H1 (cell line): ENCODE measurements at regions not wholly inside any gene's neighbourhood (a gene's known extent, or its start where the extent isn't known, plus 50 kb on each side); places are given as distances from the start of the nearest gene placed in this dataset.

ENCODE experiments used
- CTCF ChIA-PET: fragments of 300-600 bp; sonication (Branson Sonifier 250); formaldehyde crosslinking; loops from one replicate; lab custom pipeline; 2021; ENCODE audit not compliant: partially characterized antibody; lab: Charles Lee
- POLR2A ChIA-PET: fragments of 300-600 bp; sonication (Branson Sonifier 250); formaldehyde crosslinking; loops from one replicate; lab custom pipeline; 2021; ENCODE audit warnings: inconsistent platforms; ENCODE audit not compliant: partially characterized antibody; lab: Charles Lee
- DNase-seq, 2 experiments: peaks; one replicate each; pipeline versions ENCODE4 v3.0.0 to v3.0.0-alpha.2; 2010 to 2022; ENCODE audit warnings: low spot score in 2 of 2, low read depth in 1 of 2, mixed read lengths in 1 of 2
- FAIRE-seq: peaks from 2 replicates; lab custom pipeline; 2011; peaks lifted over from hg19 to GRCh38; lab: Jason Lieb, UNC
- H2AFZ ChIP-seq: 2 replicates; pipeline ENCODE4 v1.8.1; 2012; ENCODE audit warnings: low read length, inconsistent platforms
- H2AK5ac ChIP-seq: 2 replicates; pipeline ENCODE4 v1.6.1; 2013; ENCODE audit warnings: low read depth, low read length
- H2BK120ac ChIP-seq: replicated peaks from 2 replicates; pipeline ENCODE3; 2013; ENCODE audit warnings: low read depth, low read length, inconsistent platforms
- H2BK12ac ChIP-seq: 2 replicates; pipeline ENCODE4 v1.6.1; 2013; ENCODE audit warnings: low read depth, low read length
- H2BK15ac ChIP-seq: 2 replicates; pipeline ENCODE4 v1.6.1; 2013; ENCODE audit warnings: low read length
- H2BK20ac ChIP-seq: 2 replicates; pipeline ENCODE4 v1.6.1; 2013; ENCODE audit warnings: low read length
- H2BK5ac ChIP-seq: 2 replicates; pipeline ENCODE4 v1.6.1; 2013; ENCODE audit warnings: low read depth, low read length
- H3K14ac ChIP-seq: 2 replicates; pipeline ENCODE4 v1.6.1; 2013; ENCODE audit warnings: inconsistent platforms; ENCODE audit not compliant: insufficient read length
- H3K18ac ChIP-seq: 2 replicates; pipeline ENCODE4 v1.6.1; 2013; ENCODE audit warnings: low read length; ENCODE audit errors: extremely low read depth
- H3K23ac ChIP-seq: 2 replicates; pipeline ENCODE4 v1.6.1; 2013; ENCODE audit warnings: inconsistent platforms; ENCODE audit not compliant: insufficient read length
- H3K23me2 ChIP-seq: 2 replicates; pipeline ENCODE4 v1.6.1; 2013; ENCODE audit warnings: low read depth, low read length
- H3K27ac ChIP-seq: 2 replicates; pipeline ENCODE4 v1.6.1; 2011; ENCODE audit warnings: low read depth, low read length, inconsistent platforms
- H3K27me3 ChIP-seq, 4 experiments: replicated peaks in 1 of 4; 1 replicate in 1 of 4; 2 replicates in 3 of 4; pipeline versions ENCODE4 v1.6.1 to v1.8.1; 2011 to 2013; ENCODE audit warnings: low read length in 3 of 4, mild to moderate bottlenecking in 3 of 4, inconsistent platforms in 2 of 4, mixed read lengths in 2 of 4, moderate library complexity in 1 of 4; ENCODE audit not compliant: control insufficient read depth in 3 of 4, insufficient read depth in 3 of 4; ENCODE audit errors: extremely low read depth in 1 of 4
- H3K36me3 ChIP-seq, 4 experiments: 2 replicates each; pipeline versions ENCODE4 v1.6.1 to v1.8.1; 2011 to 2013; ENCODE audit warnings: mild to moderate bottlenecking in 4 of 4, low read length in 3 of 4, moderate library complexity in 2 of 4, control low read depth in 1 of 4, inconsistent platforms in 1 of 4; ENCODE audit not compliant: insufficient read depth in 4 of 4, control insufficient read depth in 2 of 4
- H3K4ac ChIP-seq: replicated peaks from 2 replicates; pipeline ENCODE3; 2013; ENCODE audit warnings: low read length, low read depth, mixed read lengths, inconsistent platforms; ENCODE audit not compliant: insufficient read length
- H3K4me1 ChIP-seq, 4 experiments: replicated peaks in 1 of 4; 1 replicate in 1 of 4; 2 replicates in 3 of 4; pipeline versions ENCODE4 v1.6.1 to v1.8.1; 2011 to 2013; ENCODE audit warnings: low read length in 3 of 4, inconsistent platforms in 2 of 4, mixed read lengths in 1 of 4; ENCODE audit not compliant: insufficient read depth in 4 of 4, control insufficient read depth in 3 of 4
- H3K4me2 ChIP-seq, 2 experiments: 2 replicates each; pipeline versions ENCODE4 v1.6.1 to v1.8.1; 2011 to 2013; ENCODE audit warnings: low read depth in 2 of 2, low read length in 2 of 2, control low read depth in 1 of 2, inconsistent platforms in 1 of 2, mild to moderate bottlenecking in 1 of 2; ENCODE audit not compliant: insufficient read depth in 1 of 2
- H3K4me3 ChIP-seq, 4 experiments: fragments of 200-600, 300-600 bp in 1 of 4; sonication (generic), shearing (Covaris generic), sonication (Bioruptor Twin) in 1 of 4; 2 replicates each; pipeline versions ENCODE4 v1.5.1 to v1.8.1; 2011 to 2016; ENCODE audit warnings: low read length in 4 of 4, low read depth in 3 of 4, control low read depth in 2 of 4, inconsistent platforms in 2 of 4, mild to moderate bottlenecking in 2 of 4, mixed read lengths in 1 of 4, moderate library complexity in 1 of 4; ENCODE audit not compliant: insufficient read depth in 2 of 4; ENCODE audit errors: extremely low read depth in 1 of 4
- H3K56ac ChIP-seq: replicated peaks from 2 replicates; pipeline ENCODE3; 2013; ENCODE audit warnings: low read depth, mild to moderate bottlenecking, mixed read lengths, low read length, inconsistent platforms; ENCODE audit not compliant: insufficient read length
- H3K79me1 ChIP-seq: 2 replicates; pipeline ENCODE4 v1.6.1; 2013; ENCODE audit warnings: low read depth, low read length, control low read depth
- H3K79me2 ChIP-seq, 2 experiments: 2 replicates each; pipeline versions ENCODE4 v1.6.1 to v1.8.1; 2012 to 2013; ENCODE audit warnings: low read length in 2 of 2, mild to moderate bottlenecking in 2 of 2, inconsistent platforms in 1 of 2; ENCODE audit not compliant: insufficient read depth in 2 of 2, control insufficient read depth in 1 of 2
- H3K9ac ChIP-seq, 4 experiments: replicated peaks in 1 of 4; 1 replicate in 1 of 4; 2 replicates in 3 of 4; pipeline versions ENCODE4 v1.6.1 to v1.8.1; 2011 to 2013; ENCODE audit warnings: low read depth in 3 of 4, low read length in 3 of 4, control low read depth in 2 of 4, mild to moderate bottlenecking in 2 of 4, moderate library complexity in 2 of 4, inconsistent platforms in 1 of 4; ENCODE audit errors: extremely low read depth in 1 of 4
- H3K9me3 ChIP-seq, 2 experiments: 2 replicates each; pipeline versions ENCODE4 v1.6.1 to v1.8.1; 2012 to 2013; ENCODE audit warnings: mild to moderate bottlenecking in 2 of 2, moderate library complexity in 2 of 2, control low read depth in 1 of 2, inconsistent platforms in 1 of 2, low read depth in 1 of 2, low read length in 1 of 2, mixed read lengths in 1 of 2; ENCODE audit not compliant: insufficient read depth in 2 of 2
- H4K20me1 ChIP-seq, 2 experiments: replicated peaks in 1 of 2; 2 replicates each; pipeline versions ENCODE3 to v1.8.1; 2011 to 2013; ENCODE audit warnings: inconsistent platforms in 2 of 2, low read length in 2 of 2, mild to moderate bottlenecking in 1 of 2; ENCODE audit not compliant: insufficient read depth in 2 of 2, control insufficient read depth in 1 of 2
- H4K5ac ChIP-seq: 2 replicates; pipeline ENCODE4 v1.6.1; 2013; ENCODE audit warnings: low read length, low read depth, mixed read lengths, inconsistent platforms; ENCODE audit not compliant: insufficient read length
- H4K8ac ChIP-seq: 2 replicates; pipeline ENCODE4 v1.8.0; 2013; ENCODE audit warnings: mild to moderate bottlenecking, moderate library complexity, low read length, inconsistent platforms; ENCODE audit not compliant: insufficient read depth; ENCODE audit errors: extremely low read depth
- H4K91ac ChIP-seq: replicated peaks from 2 replicates; pipeline ENCODE3; 2013; ENCODE audit warnings: low read length, mixed read lengths, inconsistent platforms; ENCODE audit not compliant: insufficient read length
- JUND ChIP-seq: IDR thresholded peaks from 2 replicates; pipeline ENCODE4 v1.6.1; 2011; ENCODE audit warnings: mild to moderate bottlenecking, improper control_type of control experiment, low read length
- KDM4A ChIP-seq: IDR thresholded peaks from one replicate; pipeline ENCODE4 v1.7.1; 2012; ENCODE audit warnings: low read depth, mild to moderate bottlenecking, moderate library complexity, low read length, inconsistent platforms; ENCODE audit not compliant: severe bottlenecking
- SIN3A ChIP-seq, 2 experiments: IDR thresholded peaks in 1 of 2; conservative IDR thresholded peaks in 1 of 2; 2 replicates each; pipeline ENCODE4 v1.6.1; 2011 to 2012; ENCODE audit warnings: low read length in 2 of 2, improper control_type of control experiment in 1 of 2, low read depth in 1 of 2, mild to moderate bottlenecking in 1 of 2
- TBP ChIP-seq: IDR thresholded peaks from 2 replicates; pipeline ENCODE4 v1.6.1; 2011; ENCODE audit warnings: low read depth, low read length, improper control_type of control experiment
- WGBS, 2 experiments: shearing (Covaris generic) in 1 of 2; methylation state at CpG; one replicate each; pipeline versions ENCODE4 v1.1.6 to v1.1.7; 2013 to 2015; ENCODE audit warnings: low lambda C conversion rate in 2 of 2, mixed read lengths in 2 of 2, inconsistent platforms in 1 of 2, low coverage in 1 of 2, missing lambda C conversion rate in 1 of 2; ENCODE audit not compliant: insufficient replicate concordance in 2 of 2, insufficient coverage in 1 of 2, insufficient read length in 1 of 2; ENCODE audit errors: extremely low coverage in 1 of 2, missing lambda C conversion rate in 1 of 2; 5-methylcytosine and 5-hydroxymethylcytosine counted together
- TF ChIP-seq, protein P1 (sequence below): IDR thresholded peaks from 2 replicates; pipeline ENCODE4 v1.6.1; 2011; ENCODE audit warnings: low read length, improper control_type of control experiment

DNA sequence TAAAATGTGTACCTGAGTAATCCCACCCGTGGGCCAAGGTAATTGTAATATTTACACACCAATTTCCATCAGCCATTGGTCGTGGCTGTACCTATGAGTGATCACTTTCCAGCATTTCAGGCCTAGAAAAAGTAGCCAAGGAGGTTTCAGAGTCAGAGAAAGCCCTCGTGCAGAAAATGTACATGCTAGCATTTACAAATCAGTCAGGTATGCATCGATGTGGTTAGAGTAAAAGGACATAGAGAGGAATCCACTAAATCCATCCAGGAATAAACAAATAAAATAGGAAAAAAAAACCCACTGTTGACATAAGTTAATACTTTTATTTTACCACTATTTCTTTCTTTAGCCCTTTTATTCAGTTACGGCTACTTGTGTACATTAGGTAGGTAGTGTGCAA lies 256.8 kb downstream of the TRIML1 start:
- TF ChIP-seq, protein P1, sequence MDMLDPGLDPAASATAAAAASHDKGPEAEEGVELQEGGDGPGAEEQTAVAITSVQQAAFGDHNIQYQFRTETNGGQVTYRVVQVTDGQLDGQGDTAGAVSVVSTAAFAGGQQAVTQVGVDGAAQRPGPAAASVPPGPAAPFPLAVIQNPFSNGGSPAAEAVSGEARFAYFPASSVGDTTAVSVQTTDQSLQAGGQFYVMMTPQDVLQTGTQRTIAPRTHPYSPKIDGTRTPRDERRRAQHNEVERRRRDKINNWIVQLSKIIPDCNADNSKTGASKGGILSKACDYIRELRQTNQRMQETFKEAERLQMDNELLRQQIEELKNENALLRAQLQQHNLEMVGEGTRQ = no peak
- TF ChIP-seq TBP (no peak), KDM4A (no peak), JUND (no peak), SIN3A (conservative IDR thresholded peaks at IDR 0.05 in 1 of 2, IDR thresholded peaks at IDR 0.05 in 1 of 2; ENCODE audit: low read depth in 1 of 2, low read length in 2 of 2) (no peak)
- no peaks in the 10 kb centered on the region for H3K36me3 ChIP-seq
- no peak overlapping the region for H2AK5ac ChIP-seq
- H3K14ac ChIP-seq = no peak overlapping the region
- H2BK5ac ChIP-seq = no peak overlapping the region
- H2BK15ac ChIP-seq = no peak overlapping the region
- H4K20me1 ChIP-seq = no peaks in the 10 kb centered on the region
- H3K4ac ChIP-seq = no peak overlapping the region
- H2BK20ac ChIP-seq = no peak overlapping the region
- H2AFZ ChIP-seq = no peak overlapping the region
- H3K79me2 ChIP-seq = no peaks in the 10 kb centered on the region
- 86% methylated on average over 5 of the region's 5 CpGs; no CpG with 5 or more reads in 1 of the 2 experiments for WGBS, 2 experiments
- ChIA-PET POLR2A (no interaction called here), CTCF (no interaction called here)
- H3K4me3 ChIP-seq = no peak overlapping the region
- H3K23me2 ChIP-seq = no peaks in the 10 kb centered on the region
- no peak overlapping the region for H3K23ac ChIP-seq
- H4K8ac ChIP-seq = no peak overlapping the region
- peak overlapping the region; percentile 60; the same call in 1 of the 2 replicates for H3K18ac ChIP-seq
- H3K27me3 ChIP-seq = no peaks in the 10 kb centered on the region
- peak overlapping the region; percentile 47 for H4K91ac ChIP-seq
- DNase-seq = no peak
- H3K9ac ChIP-seq = no peak overlapping the region
- H3K4me2 ChIP-seq = no peak overlapping the region
- H3K79me1 ChIP-seq = no peaks in the 10 kb centered on the region
- H3K27ac ChIP-seq = no peak overlapping the region
- H2BK120ac ChIP-seq = no peak overlapping the region
- peaks cover 3 to 9% (median 9%) of the 10 kb centered on the region in 4 experiments; a peak in 4 of 7 replicates for H3K4me1 ChIP-seq
- no peak overlapping the region; the same call in 1 of the 2 replicates for H2BK12ac ChIP-seq
- peaks cover 4 to 5% of the 10 kb centered on the region in 2 experiments; a peak in 3 of 4 replicates for H3K9me3 ChIP-seq
- H4K5ac ChIP-seq = no peak overlapping the region
- H3K56ac ChIP-seq = no peak overlapping the region
- FAIRE-seq = no peak
